ENCODE measurements at regions not wholly inside any gene's neighbourhood (a gene's known extent, or its start where the extent isn't known, plus 50 kb on each side); places are given as distances from the start of the nearest gene placed in this dataset.

- no peaks in the 10 kb centered on the region for H3K36me3 ChIP-seq
- no peak overlapping the region for H3K27ac ChIP-seq
- no peaks in the 10 kb centered on the region for H3K4me1 ChIP-seq (ENCODE audit: low read depth)
- H3K4me3 ChIP-seq, result no peak overlapping the region
- peaks cover 28% of the 10 kb centered on the region for H3K27me3 ChIP-seq
- no peak for TF ChIP-seq CTCF (IDR thresholded peaks at IDR 0.05; ENCODE audit: low read depth, low read length)
- H3K9me3 ChIP-seq (ENCODE audit: low read depth), result no peaks in the 10 kb centered on the region
- no peak for DNase-seq (ENCODE audit: low read depth in 1 of 2, low spot score in 1 of 2)
Observed at GRCh38 chr11:45414088-45414487, 127.9 kb upstream of the SYT13 start.

DNA sequence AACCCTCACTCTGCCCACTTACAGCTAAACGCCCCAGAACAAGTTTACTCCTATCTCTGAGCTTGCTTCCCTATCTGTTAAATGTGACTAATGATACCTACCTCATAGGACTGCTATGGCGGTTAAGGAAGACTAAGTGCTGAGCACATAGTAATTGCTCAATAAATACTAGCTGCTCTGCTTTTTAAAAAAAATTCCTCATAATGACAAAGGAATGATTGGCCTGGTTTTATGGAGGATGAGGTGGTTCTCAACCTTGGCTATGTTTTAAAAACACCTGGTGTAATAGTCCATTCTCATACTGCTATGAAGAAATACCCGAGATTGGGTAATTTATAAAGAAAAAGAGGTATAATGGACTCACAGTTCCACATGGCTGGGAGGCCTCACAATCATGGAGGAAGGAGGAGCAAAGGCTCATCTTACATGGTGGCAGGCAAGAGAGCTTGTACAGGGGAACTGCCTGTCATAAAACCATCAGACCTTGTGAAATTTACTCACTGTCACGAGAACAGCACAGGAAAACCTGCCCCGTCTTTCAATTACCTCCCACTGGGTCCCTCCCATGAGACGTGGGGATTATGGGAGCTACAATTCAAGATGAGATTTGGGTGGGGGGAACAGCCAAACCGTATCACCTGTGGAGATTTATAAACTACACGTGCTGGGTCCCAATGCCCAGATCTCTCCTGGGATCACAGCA is 127.2 kb upstream of the SYT13 start:
- Histone ChIP-seq H3K36me3 (no peaks in the 10 kb centered on the region), H3K4me3 (no peak overlapping the region), H3K4me1 (ENCODE audit: low read depth) (no peaks in the 10 kb centered on the region), H3K27ac (no peak overlapping the region), H3K9me3 (ENCODE audit: low read depth) (no peaks in the 10 kb centered on the region), H3K27me3 (peaks cover 28% of the 10 kb centered on the region)
- TF ChIP-seq CTCF (IDR thresholded peaks at IDR 0.05; ENCODE audit: low read depth, low read length), result no peak
- no peak for DNase-seq (ENCODE audit: low read depth in 1 of 2, low spot score in 1 of 2)

GRCh38 chr11:45412521-45412920 is 126.4 kb upstream of the SYT13 start:
- Histone ChIP-seq H3K27me3 (peaks cover 34% of the 10 kb centered on the region), H3K27ac (no peak overlapping the region), H3K9me3 (ENCODE audit: low read depth) (no peaks in the 10 kb centered on the region), H3K36me3 (no peaks in the 10 kb centered on the region), H3K4me3 (no peak overlapping the region), H3K4me1 (ENCODE audit: low read depth) (no peaks in the 10 kb centered on the region)
- no peak for TF ChIP-seq CTCF (IDR thresholded peaks at IDR 0.05; ENCODE audit: low read depth, low read length)
- no peak for DNase-seq (ENCODE audit: low read depth in 1 of 2, low spot score in 1 of 2)

- H3K27me3 ChIP-seq, result peaks cover 35% of the 10 kb centered on the region
- H3K27ac ChIP-seq, result no peak overlapping the region
- no peaks in the 10 kb centered on the region for H3K4me1 ChIP-seq (ENCODE audit: low read depth)
- no peak for TF ChIP-seq CTCF (IDR thresholded peaks at IDR 0.05; ENCODE audit: low read depth, low read length)
- H3K36me3 ChIP-seq, result no peaks in the 10 kb centered on the region
- DNase-seq (ENCODE audit: low read depth in 1 of 2, low spot score in 1 of 2), result peak in 1 of 2 donors; percentile 44
- H3K9me3 ChIP-seq (ENCODE audit: low read depth), result no peaks in the 10 kb centered on the region
- no peak overlapping the region for H3K4me3 ChIP-seq
Observed at GRCh38 chr11:45412051-45412471, 125.9 kb upstream of the SYT13 start.

DNA sequence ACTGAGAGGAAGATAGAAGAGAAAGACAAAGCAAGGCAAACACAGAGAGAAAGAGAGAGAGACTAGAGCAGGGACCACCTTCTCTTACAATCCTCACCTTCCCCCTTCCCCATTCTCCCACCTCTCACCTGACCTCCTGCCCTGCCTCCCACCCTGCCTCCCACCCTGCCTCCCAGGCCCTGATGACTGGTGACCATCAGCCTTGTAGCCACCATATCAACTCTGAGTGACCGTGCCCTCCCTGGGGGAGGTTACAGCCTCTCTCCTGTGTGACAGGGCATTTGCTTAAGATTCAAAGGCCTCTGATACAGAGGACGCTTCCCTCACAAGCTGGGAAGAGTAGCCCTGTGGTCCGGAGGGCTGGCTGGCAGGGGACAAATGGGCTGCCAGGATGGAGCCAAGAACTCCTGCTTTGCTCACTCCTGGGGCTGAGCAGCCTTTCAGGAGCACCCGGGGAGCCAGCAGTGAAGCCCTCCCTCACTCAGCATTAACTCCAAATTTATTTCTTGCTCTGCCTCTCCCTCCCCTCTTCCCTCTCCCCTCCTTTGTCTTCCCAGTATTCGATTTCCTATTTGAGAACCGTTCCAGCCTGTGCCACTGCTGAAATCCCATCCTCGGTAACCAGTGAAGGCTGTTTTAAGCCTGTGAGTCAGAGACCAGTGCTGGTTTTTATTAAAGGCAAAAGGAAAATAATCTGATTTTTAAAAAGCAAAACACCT is 125.2 kb upstream of the SYT13 start:
- DNase-seq (ENCODE audit: low read depth in 1 of 2, low spot score in 1 of 2), result peak in 1 of 2 donors; percentile 58
- peaks cover 35% of the 10 kb centered on the region for H3K27me3 ChIP-seq
- TF ChIP-seq CTCF (IDR thresholded peaks at IDR 0.05; ENCODE audit: low read depth, low read length), result no peak
- H3K4me1 ChIP-seq (ENCODE audit: low read depth), result no peaks in the 10 kb centered on the region
- H3K36me3 ChIP-seq, result no peaks in the 10 kb centered on the region
- H3K27ac ChIP-seq, result no peak overlapping the region
- H3K9me3 ChIP-seq (ENCODE audit: low read depth), result no peaks in the 10 kb centered on the region
- no peak overlapping the region for H3K4me3 ChIP-seq
